ENCODE measurements at regions not wholly inside any gene's neighbourhood (a gene's known extent, or its start where the extent isn't known, plus 50 kb on each side); places are given as distances from the start of the nearest gene placed in this dataset.

DNA sequence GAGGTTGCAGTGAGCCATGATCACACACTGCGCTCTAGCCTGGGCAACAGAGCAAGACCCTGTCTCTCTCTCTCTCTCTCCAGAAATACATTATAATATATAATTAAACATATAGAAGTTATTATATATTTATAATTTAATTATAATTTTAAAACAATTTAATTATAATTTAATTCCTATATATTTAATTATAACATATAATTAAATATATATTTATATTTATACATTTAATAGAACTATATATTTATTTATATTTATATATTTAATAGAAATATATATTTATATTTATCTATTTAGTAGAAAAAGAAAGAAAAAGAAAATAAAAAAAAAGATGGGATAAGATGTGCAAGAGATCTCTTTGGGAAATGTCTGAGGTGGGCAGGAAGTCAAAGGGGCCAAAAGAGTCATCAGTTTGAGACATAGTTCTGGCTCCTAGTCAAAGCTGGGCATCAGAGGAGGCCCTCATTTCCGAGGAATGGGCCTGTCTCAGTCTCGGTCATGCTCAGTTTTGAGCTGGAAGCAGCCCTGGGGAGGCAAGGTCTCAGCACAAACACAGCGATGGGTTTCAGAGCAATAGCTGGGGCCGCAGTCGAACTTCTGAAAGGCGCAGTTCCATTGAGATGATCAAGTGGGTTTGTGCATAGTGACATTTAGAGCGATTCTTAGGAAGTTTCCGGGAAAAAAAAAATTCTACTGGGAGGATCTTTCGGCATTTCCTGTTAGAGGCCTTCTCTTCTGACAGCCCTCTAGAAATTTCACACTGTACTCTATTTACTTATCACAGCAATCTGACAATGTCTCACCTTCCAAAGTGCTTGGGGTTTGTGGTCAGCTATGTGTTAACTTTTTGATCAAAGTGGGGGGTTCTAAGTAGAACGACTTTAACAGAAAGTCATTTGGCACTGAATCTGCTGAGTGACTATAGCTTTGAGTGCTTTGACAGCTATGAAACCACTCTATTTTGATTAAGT, 58.7 kb upstream of the GZMB start:
- DNase-seq: peak; percentile 52

DNA sequence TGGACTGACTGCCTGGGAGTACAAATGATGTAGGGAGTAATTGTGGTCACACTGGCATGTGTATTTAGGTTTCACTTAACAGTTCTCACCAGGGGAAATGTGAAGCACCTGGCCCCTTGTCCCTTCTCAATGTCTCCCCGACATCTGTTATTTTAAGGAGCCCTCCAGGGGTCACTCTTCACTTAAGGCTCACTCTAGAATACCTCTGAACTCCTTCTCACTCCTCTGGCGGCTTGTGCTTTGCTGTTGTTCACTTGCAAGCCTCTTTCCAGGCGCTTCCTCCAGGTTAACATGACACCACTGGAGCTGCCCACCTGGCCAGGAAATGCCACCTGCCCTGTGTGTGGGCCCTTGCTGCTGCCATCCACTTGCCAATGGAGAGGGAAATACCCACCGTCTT, 56.5 kb upstream of the GZMB start:
- no peak for DNase-seq

DNA sequence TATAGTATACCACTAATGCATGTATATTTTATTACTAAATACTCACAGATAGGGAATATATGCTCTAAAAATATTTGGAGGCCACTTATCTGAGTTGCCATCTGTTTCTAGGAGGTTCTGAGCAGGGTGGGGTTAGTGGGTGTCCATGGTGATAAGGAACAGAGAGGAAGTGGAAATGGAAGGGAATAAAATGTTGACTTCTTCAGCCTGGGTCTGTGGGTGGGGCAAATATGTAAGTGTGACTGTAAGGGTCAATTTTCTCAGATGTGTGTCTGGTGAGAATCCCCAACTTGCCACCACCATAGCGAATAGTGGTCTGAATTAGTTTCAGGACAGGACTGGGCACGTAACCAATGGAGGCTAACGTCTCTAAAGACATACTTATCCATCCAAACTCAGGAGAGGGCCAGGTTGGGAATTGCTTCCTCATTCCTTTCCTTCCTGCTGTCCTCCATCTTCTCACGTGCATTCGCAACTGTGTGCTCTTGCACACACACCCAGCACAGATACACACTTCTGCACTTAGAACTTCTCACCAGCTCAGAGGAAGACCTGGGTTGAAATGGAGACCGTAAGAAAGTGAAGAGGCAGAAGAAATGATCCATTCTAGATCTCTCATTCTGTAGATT, 54.2 kb upstream of the GZMB start:
- no peak for DNase-seq

All from activated gamma-delta T cell treated with Interleukin-2 at 50 U/mL for 16 hours (primary cell).